ENCODE measurements at regions not wholly inside any gene's neighbourhood (a gene's known extent, or its start where the extent isn't known, plus 50 kb on each side); places are given as distances from the start of the nearest gene placed in this dataset.
A peak's percentile ranks its signal among the peaks of the same experiment; 100 is the strongest.

DNA sequence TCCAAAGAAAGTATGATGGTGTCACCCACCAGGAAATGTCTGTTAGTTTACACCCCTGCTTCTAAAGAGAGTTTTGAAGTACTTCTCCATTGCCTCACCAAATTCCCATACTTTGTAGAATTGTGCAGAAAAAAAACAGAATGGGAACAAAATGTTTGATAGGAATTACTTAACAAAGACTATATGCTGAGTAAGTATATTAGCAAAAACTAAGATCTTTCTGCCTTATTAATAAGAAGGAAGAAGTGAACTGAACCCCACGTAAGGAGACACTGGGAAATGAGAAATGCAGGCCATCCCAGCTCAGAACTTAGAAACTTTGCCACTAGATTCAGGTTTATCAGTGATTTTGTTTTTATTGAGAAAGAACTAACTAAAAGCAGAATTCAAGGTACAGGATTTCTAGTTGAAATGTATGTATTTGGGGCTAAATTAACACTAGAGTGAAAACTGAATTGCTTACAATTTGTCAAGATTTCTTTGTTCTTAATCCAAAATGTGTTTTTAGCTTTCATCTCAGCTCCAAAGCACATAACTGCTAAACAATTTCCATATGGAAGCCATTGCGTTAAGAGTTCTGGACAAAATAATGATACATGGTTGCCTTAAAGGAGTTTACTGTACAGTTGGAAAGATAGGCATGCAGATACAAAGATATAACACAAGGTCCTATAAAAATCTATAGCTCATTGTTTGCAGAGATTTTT is 102.7 kb upstream of the BMP5 start:
- TF ChIP-seq, protein P1, sequence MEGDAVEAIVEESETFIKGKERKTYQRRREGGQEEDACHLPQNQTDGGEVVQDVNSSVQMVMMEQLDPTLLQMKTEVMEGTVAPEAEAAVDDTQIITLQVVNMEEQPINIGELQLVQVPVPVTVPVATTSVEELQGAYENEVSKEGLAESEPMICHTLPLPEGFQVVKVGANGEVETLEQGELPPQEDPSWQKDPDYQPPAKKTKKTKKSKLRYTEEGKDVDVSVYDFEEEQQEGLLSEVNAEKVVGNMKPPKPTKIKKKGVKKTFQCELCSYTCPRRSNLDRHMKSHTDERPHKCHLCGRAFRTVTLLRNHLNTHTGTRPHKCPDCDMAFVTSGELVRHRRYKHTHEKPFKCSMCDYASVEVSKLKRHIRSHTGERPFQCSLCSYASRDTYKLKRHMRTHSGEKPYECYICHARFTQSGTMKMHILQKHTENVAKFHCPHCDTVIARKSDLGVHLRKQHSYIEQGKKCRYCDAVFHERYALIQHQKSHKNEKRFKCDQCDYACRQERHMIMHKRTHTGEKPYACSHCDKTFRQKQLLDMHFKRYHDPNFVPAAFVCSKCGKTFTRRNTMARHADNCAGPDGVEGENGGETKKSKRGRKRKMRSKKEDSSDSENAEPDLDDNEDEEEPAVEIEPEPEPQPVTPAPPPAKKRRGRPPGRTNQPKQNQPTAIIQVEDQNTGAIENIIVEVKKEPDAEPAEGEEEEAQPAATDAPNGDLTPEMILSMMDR (IDR thresholded peaks at IDR 0.05; ENCODE audit: low read depth, low read length, missing control alignments), result no peak
- H3K4me3 ChIP-seq (replicated peaks; ENCODE audit: low read depth, low read length), result no peak overlapping the region
- DNase-seq (ENCODE audit: extremely low read depth, low read depth), result no peak

DNA sequence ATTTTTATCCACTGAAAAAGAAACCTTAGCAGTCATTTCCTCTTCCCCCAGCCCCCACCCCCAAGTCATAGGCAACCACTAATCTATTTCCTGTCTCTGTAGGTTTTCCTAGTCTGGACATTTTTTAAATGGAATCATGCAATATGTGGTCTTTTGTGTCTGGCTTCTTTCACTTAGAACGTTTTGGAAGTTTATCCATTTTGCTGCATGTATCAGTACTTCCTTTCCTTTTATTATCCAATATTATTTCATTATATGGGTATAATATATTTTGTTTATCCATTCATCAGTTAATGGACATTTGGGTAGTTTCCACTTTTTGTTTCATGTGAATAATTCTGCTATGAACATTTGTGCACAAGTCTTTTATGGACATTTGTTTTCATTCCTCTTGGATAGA is 99.3 kb upstream of the BMP5 start:
- H3K4me3 ChIP-seq (replicated peaks; ENCODE audit: low read depth, low read length), result no peak overlapping the region
- TF ChIP-seq, protein P1 (IDR thresholded peaks at IDR 0.05; ENCODE audit: low read depth, low read length, missing control alignments), result no peak
- DNase-seq (ENCODE audit: extremely low read depth, low read depth), result no peak

DNA sequence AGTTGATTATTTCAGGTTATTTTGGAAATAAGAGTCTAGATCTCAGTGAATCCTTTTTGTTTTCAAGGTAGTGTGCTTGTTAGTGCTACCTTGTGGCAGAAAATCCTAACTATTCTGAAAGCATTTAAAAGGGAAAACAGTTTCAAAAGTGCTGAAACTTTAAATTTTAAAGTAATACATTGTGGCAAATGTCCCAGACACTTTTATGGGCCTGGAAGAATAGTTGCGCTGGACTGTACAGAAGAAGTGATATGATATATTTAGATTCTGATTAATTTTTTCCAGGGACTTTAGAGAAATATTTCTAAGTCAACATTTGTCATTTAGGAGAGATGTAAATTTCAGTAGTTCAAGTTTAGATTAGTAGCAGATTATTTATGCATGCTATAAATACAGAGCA is 96.7 kb upstream of the BMP5 start:
- TF ChIP-seq, protein P1 (IDR thresholded peaks at IDR 0.05; ENCODE audit: low read depth, low read length, missing control alignments), result no peak
- no peak overlapping the region for H3K4me3 ChIP-seq (replicated peaks; ENCODE audit: low read depth, low read length)
- DNase-seq (ENCODE audit: extremely low read depth, low read depth), result no peak

DNA sequence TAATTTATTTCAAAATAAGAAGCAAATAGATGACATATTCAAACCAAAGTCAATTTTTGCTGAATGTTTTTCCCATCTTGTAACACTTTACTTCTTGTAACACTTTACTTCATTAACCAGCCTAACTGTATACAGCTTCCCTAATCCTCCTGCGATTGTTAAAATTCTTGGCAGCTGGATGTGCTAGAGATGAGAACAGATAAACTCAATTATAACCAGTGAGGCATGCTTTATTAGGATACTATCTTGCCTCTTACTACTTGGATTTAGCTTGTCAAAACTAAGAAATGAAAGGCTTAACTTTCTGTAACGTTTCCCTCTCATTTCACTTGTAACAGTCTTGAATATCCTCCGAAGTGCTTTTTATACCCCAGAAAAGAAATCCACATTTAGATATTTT is 94.1 kb upstream of the BMP5 start:
- TF ChIP-seq, protein P1 (IDR thresholded peaks at IDR 0.05; ENCODE audit: low read depth, low read length, missing control alignments), result no peak
- no peak overlapping the region for H3K4me3 ChIP-seq (replicated peaks; ENCODE audit: low read depth, low read length)
- DNase-seq (ENCODE audit: extremely low read depth, low read depth), result no peak

DNA sequence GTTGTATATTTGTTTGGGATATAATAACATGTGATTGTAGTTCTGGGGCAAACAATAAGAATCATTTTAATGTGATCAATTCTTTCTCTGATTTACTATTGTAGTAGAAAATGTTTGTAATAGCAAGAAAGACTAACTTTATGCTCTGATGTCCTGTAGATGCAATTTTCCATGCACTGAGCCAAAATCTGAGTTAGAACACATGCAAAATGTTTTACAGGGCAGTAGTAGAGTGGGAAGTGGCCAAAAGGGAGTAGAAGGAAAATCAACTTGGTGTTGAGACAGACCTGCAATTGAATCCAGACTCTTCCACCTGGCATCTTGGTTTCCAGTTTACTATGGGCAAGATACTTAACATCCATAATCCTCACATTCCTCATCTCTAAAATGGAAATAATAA is 93.5 kb upstream of the BMP5 start:
- no peak for DNase-seq (ENCODE audit: extremely low read depth, low read depth)
- H3K4me3 ChIP-seq (replicated peaks; ENCODE audit: low read depth, low read length), result no peak overlapping the region
- TF ChIP-seq, protein P1 (IDR thresholded peaks at IDR 0.05; ENCODE audit: low read depth, low read length, missing control alignments), result no peak

DNA sequence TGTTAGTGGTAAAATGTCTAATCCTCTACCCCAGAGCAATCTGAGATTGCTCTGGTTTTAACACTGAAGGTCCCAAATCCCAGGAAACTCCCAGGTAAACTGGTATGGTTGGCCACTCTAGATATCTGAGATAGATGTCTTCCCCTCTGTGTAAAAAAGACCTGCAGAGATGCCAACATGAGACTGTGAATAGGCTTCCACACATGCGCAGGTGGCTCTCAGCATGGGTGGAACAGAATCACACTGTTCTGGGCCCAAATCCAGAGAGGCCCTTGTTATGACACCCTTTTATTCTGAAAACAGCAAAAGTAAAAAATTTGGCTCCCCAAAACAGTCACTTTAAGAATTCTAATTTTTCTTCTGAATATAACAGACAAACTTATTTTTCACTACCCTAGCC is 88.7 kb upstream of the BMP5 start:
- DNase-seq (ENCODE audit: extremely low read depth, low read depth), result no peak
- TF ChIP-seq, protein P1 (IDR thresholded peaks at IDR 0.05; ENCODE audit: low read depth, low read length, missing control alignments), result no peak
- no peak overlapping the region for H3K4me3 ChIP-seq (replicated peaks; ENCODE audit: low read depth, low read length)

DNA sequence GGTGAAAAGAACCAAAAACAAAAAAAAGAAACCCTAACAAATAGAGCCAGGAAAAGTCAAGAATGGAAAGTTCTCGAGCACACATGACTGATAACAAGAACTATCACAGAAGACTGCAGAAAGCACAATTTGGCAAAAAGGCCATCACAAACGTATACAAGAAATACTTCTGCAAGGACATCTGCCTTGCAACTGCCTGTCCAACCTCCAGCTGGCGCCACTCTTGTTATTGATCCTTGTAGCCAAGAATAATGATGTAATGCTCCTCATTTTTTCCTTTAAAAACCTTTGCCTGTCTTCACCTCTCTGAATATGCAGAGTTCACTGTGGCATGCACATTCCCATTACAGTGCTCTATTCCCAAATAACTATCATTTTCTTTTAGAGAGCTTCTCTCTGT is 87.9 kb upstream of the BMP5 start:
- no peak overlapping the region for H3K4me3 ChIP-seq (replicated peaks; ENCODE audit: low read depth, low read length)
- DNase-seq (ENCODE audit: extremely low read depth, low read depth), result no peak
- TF ChIP-seq, protein P1 (IDR thresholded peaks at IDR 0.05; ENCODE audit: low read depth, low read length, missing control alignments), result peak; percentile 43

All from HFF-Myc (cell line).